ENCODE measurements at regions not wholly inside any gene's neighbourhood (a gene's known extent, or its start where the extent isn't known, plus 50 kb on each side); places are given as distances from the start of the nearest gene placed in this dataset.

DNA sequence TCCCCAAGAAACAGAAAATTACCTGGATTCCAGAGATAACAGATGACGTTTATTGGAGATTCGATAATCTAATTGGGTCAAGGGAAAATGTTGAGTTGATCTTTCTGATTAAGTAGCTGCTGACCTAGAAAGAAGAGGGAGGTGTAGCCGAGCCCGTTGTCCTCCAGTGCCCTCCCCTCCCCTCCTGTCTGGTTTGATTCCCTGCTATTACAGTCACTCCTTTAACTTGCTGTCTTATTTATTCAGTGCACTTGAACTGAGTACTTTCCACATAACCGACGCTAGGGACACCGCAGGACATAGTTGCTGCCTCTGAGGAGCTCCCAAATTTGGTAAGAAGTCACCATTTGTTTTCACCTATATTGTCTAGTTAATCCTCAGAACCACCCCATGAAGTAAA is 103.7 kb downstream of the AQP9 start:
- no peaks in the 10 kb centered on the region for H3K4me1 ChIP-seq (ENCODE audit: control insufficient read depth in 4 of 4, insufficient read depth in 4 of 4, low read length in 3 of 4)
- no peak overlapping the region for H3K4me3 ChIP-seq (ENCODE audit: low read depth in 1 of 3, low read length in 3 of 3)
- peaks cover 0 to 5% (median 2%) of the 10 kb centered on the region in 4 donors for H3K36me3 ChIP-seq (ENCODE audit: control insufficient read depth in 4 of 4, insufficient read depth in 3 of 4, low read depth in 1 of 4, low read length in 3 of 4)
- H3K9ac ChIP-seq (ENCODE audit: low read depth in 1 of 2, low read length in 2 of 2), result no peak overlapping the region
- no peaks in the 10 kb centered on the region for H3K27me3 ChIP-seq (ENCODE audit: control insufficient read depth in 4 of 4, insufficient read depth in 4 of 4, low read length in 3 of 4)
- TF ChIP-seq TAF1 (conservative IDR thresholded peaks at IDR 0.05), result no peak
- no peak for TF ChIP-seq REST (IDR thresholded peaks at IDR 0.05)
- no peak for TF ChIP-seq JUND (IDR thresholded peaks at IDR 0.05)
- no peak for TF ChIP-seq FOXA1 (IDR thresholded peaks at IDR 0.05)
- no peak for TF ChIP-seq NR2F2 (IDR thresholded peaks at IDR 0.05)
- TF ChIP-seq HNF4A (conservative IDR thresholded peaks at IDR 0.05), result no peak
- TF ChIP-seq YY1 (IDR thresholded peaks at IDR 0.05), result no peak
- TF ChIP-seq GABPA (IDR thresholded peaks at IDR 0.05 in 1 of 2, conservative IDR thresholded peaks at IDR 0.05 in 1 of 2), result no peak
- TF ChIP-seq RAD21 (IDR thresholded peaks at IDR 0.05), result no peak
- TF ChIP-seq RXRA (IDR thresholded peaks at IDR 0.05), result no peak
- TF ChIP-seq FOXA2 (IDR thresholded peaks at IDR 0.05), result no peak
- TF ChIP-seq EGR1 (IDR thresholded peaks at IDR 0.05; ENCODE audit: low read depth in 2 of 2), result no peak
- TF ChIP-seq ATF3 (IDR thresholded peaks at IDR 0.05), result no peak
- TF ChIP-seq, protein P1, sequence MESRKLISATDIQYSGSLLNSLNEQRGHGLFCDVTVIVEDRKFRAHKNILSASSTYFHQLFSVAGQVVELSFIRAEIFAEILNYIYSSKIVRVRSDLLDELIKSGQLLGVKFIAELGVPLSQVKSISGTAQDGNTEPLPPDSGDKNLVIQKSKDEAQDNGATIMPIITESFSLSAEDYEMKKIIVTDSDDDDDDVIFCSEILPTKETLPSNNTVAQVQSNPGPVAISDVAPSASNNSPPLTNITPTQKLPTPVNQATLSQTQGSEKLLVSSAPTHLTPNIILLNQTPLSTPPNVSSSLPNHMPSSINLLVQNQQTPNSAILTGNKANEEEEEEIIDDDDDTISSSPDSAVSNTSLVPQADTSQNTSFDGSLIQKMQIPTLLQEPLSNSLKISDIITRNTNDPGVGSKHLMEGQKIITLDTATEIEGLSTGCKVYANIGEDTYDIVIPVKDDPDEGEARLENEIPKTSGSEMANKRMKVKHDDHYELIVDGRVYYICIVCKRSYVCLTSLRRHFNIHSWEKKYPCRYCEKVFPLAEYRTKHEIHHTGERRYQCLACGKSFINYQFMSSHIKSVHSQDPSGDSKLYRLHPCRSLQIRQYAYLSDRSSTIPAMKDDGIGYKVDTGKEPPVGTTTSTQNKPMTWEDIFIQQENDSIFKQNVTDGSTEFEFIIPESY (IDR thresholded peaks at IDR 0.05), result no peak
- no peak for TF ChIP-seq MAX (IDR thresholded peaks at IDR 0.05)
- TF ChIP-seq HNF4G (IDR thresholded peaks at IDR 0.05), result no peak
- WGBS, result 82% methylated on average over 7 of the region's 7 CpGs
- no peak for DNase-seq (ENCODE audit: low spot score)
- no peak overlapping the region for H3K27ac ChIP-seq (ENCODE audit: low read depth in 1 of 2, low read length in 2 of 2)
- H3K9me3 ChIP-seq (ENCODE audit: control insufficient read depth in 4 of 4, low read length in 3 of 4), result no peaks in the 10 kb centered on the region

- WGBS, result 68% methylated on average over 7 of the region's 7 CpGs
- no peak overlapping the region for H3K9ac ChIP-seq (ENCODE audit: low read depth in 1 of 2, low read length in 2 of 2)
- no peak for DNase-seq (ENCODE audit: low spot score)
- H3K36me3 ChIP-seq (ENCODE audit: control insufficient read depth in 4 of 4, insufficient read depth in 3 of 4, low read depth in 1 of 4, low read length in 3 of 4), result peaks cover 0 to 5% (median 2%) of the 10 kb centered on the region in 4 donors
- TF ChIP-seq MAX (IDR thresholded peaks at IDR 0.05) (no peak), FOXA2 (IDR thresholded peaks at IDR 0.05) (no peak), NR2F2 (IDR thresholded peaks at IDR 0.05) (no peak), HNF4A (conservative IDR thresholded peaks at IDR 0.05) (no peak), YY1 (IDR thresholded peaks at IDR 0.05) (no peak), REST (IDR thresholded peaks at IDR 0.05) (no peak), RAD21 (IDR thresholded peaks at IDR 0.05) (no peak), GABPA (IDR thresholded peaks at IDR 0.05 in 1 of 2, conservative IDR thresholded peaks at IDR 0.05 in 1 of 2) (no peak), JUND (IDR thresholded peaks at IDR 0.05) (no peak), SP1 (IDR thresholded peaks at IDR 0.05) (no peak)
- H3K4me1 ChIP-seq (ENCODE audit: control insufficient read depth in 4 of 4, insufficient read depth in 4 of 4, low read length in 3 of 4), result no peaks in the 10 kb centered on the region
- H3K9me3 ChIP-seq (ENCODE audit: control insufficient read depth in 4 of 4, low read length in 3 of 4), result no peaks in the 10 kb centered on the region
- H3K27ac ChIP-seq (ENCODE audit: low read depth in 1 of 2, low read length in 2 of 2), result no peak overlapping the region
- H3K27me3 ChIP-seq (ENCODE audit: control insufficient read depth in 4 of 4, insufficient read depth in 4 of 4, low read length in 3 of 4), result no peaks in the 10 kb centered on the region
- H3K4me3 ChIP-seq (ENCODE audit: low read depth in 1 of 3, low read length in 3 of 3), result no peak overlapping the region
These were observed 104.9 kb downstream of the AQP9 start for GRCh38 chr15:58243070-58243469.

Data from liver (tissue), 7 donors.